Endothelial cell of umbilical vein (primary cell): ENCODE measurements at regions not wholly inside any gene's neighbourhood (a gene's known extent, or its start where the extent isn't known, plus 50 kb on each side); places are given as distances from the start of the nearest gene placed in this dataset.

Source experiments
- BruUV-seq: library from RNA; stranded (reverse); fragments of 400-500 nt; replicated peaks from 2 replicates; lab custom pipeline; 2021; lab: Mats Ljungman, UMichigan
- CTCF ChIA-PET: fragments of 300-600, 350-600 bp; sonication (Branson Sonifier 250); formaldehyde crosslinking; loops from one replicate; lab custom pipeline; 2021; ENCODE audit warnings: antibody characterized with exemption, inconsistent platforms; lab: Charles Lee
- POLR2A ChIA-PET: fragments of 300-600, 350-600 bp; sonication (Branson Sonifier 250); formaldehyde crosslinking; loops from one replicate; lab custom pipeline; 2021; ENCODE audit warnings: antibody characterized with exemption, inconsistent platforms; lab: Charles Lee
- DNase-seq: peaks from one replicate; pipeline ENCODE4 v3.0.0-alpha.2; 2011; ENCODE audit warnings: low read depth, low spot score
- FAIRE-seq: peaks from 2 replicates; lab custom pipeline; 2011; peaks lifted over from hg19 to GRCh38; lab: Jason Lieb, UNC
- H2AFZ ChIP-seq: 2 replicates; pipeline ENCODE4 v1.6.0; 2012; ENCODE audit warnings: low read depth, low read length, control low read depth, inconsistent platforms
- H3K27ac ChIP-seq: 2 replicates; pipeline ENCODE4 v1.5.1; 2011; ENCODE audit warnings: low read depth, mild to moderate bottlenecking, control low read depth, low read length, moderate library complexity; ENCODE audit not compliant: insufficient read depth
- H3K27me3 ChIP-seq, 2 experiments: 2 replicates each; pipeline versions ENCODE4 v1.6.0 to v1.6.1; 2011; ENCODE audit warnings: low read length in 2 of 2, mixed read lengths in 1 of 2; ENCODE audit not compliant: control insufficient read depth in 2 of 2, insufficient read depth in 2 of 2
- H3K36me3 ChIP-seq, 2 experiments: 2 replicates in 1 of 2; 3 replicates in 1 of 2; pipeline ENCODE4 v1.5.1; 2011; ENCODE audit warnings: low read length in 2 of 2, mild to moderate bottlenecking in 1 of 2, moderate library complexity in 1 of 2; ENCODE audit not compliant: control insufficient read depth in 2 of 2, insufficient read depth in 2 of 2; ENCODE audit errors: extremely low read depth in 1 of 2
- H3K4me1 ChIP-seq: 3 replicates; pipeline ENCODE4 v1.5.1; 2011; ENCODE audit warnings: mild to moderate bottlenecking, low read length; ENCODE audit not compliant: control insufficient read depth, insufficient read depth; ENCODE audit errors: extremely low read depth
- H3K4me2 ChIP-seq: 2 replicates; pipeline ENCODE4 v1.6.1; 2011; ENCODE audit warnings: low read length, control low read depth, mixed read lengths; ENCODE audit not compliant: insufficient read depth
- H3K4me3 ChIP-seq, 3 experiments: fragments of 200-600 bp in 1 of 3; sonication (generic), shearing (Covaris generic) in 1 of 3; replicated peaks in 1 of 3; 2 replicates each; pipeline ENCODE4 v1.5.1; 2011 to 2016; ENCODE audit warnings: control low read depth in 3 of 3, low read length in 3 of 3, mild to moderate bottlenecking in 2 of 3, inconsistent platforms in 1 of 3, low read depth in 1 of 3, moderate library complexity in 1 of 3; ENCODE audit not compliant: insufficient read depth in 1 of 3
- H3K79me2 ChIP-seq: 2 replicates; pipeline ENCODE4 v1.6.0; 2012; ENCODE audit warnings: low read length, inconsistent platforms; ENCODE audit not compliant: control insufficient read depth, insufficient read depth
- H3K9ac ChIP-seq: replicated peaks from 2 replicates; pipeline ENCODE3; 2011; ENCODE audit warnings: low read length, control low read depth; ENCODE audit not compliant: insufficient read depth; ENCODE audit errors: extremely low read depth
- H3K9me1 ChIP-seq: replicated peaks from 3 replicates; pipeline ENCODE4 v1.6.0; 2011; ENCODE audit warnings: mild to moderate bottlenecking, low read length; ENCODE audit not compliant: control insufficient read depth, insufficient read depth; ENCODE audit errors: extremely low read depth
- H3K9me3 ChIP-seq: replicated peaks from 2 replicates; pipeline ENCODE4 v1.5.1; 2012; ENCODE audit warnings: low read length, inconsistent platforms; ENCODE audit not compliant: control insufficient read depth, insufficient read depth
- H4K20me1 ChIP-seq: replicated peaks from 2 replicates; pipeline ENCODE3; 2011; ENCODE audit warnings: mild to moderate bottlenecking, low read length; ENCODE audit not compliant: control insufficient read depth, insufficient read depth; ENCODE audit errors: extremely low read depth
- EZH2 ChIP-seq: IDR thresholded peaks from 2 replicates; pipeline ENCODE4 v1.6.1; 2012; ENCODE audit warnings: borderline replicate concordance, low read depth, mild to moderate bottlenecking, moderate library complexity, low read length, inconsistent platforms; ENCODE audit not compliant: severe bottlenecking
- FOS ChIP-seq: IDR thresholded peaks from 2 replicates; pipeline ENCODE4 v1.6.1; 2011; ENCODE audit warnings: mild to moderate bottlenecking, low read length, moderate library complexity, borderline replicate concordance; ENCODE audit not compliant: insufficient read depth
- GATA2 ChIP-seq: IDR thresholded peaks from 2 replicates; pipeline ENCODE4 v1.7.0; 2011; ENCODE audit warnings: low read depth, mild to moderate bottlenecking, moderate library complexity, mixed read lengths, low read length; ENCODE audit not compliant: insufficient read length, insufficient read depth
- JUN ChIP-seq: IDR thresholded peaks from 2 replicates; pipeline ENCODE4 v1.6.1; 2011; ENCODE audit warnings: borderline replicate concordance, low read depth; ENCODE audit not compliant: insufficient read length, insufficient read depth
- MYC ChIP-seq: IDR thresholded peaks from one replicate; pipeline ENCODE4 v1.6.1; 2011; ENCODE audit warnings: mild to moderate bottlenecking, low read depth, low read length
- POLR2A ChIP-seq: IDR thresholded peaks from 2 replicates; pipeline ENCODE4 v1.6.1; 2012; ENCODE audit warnings: low read depth, mild to moderate bottlenecking, control low read depth, low read length
- POLR2AphosphoS5 ChIP-seq: IDR thresholded peaks from 2 replicates; pipeline ENCODE4 v1.6.1; 2012; ENCODE audit warnings: low read depth, mild to moderate bottlenecking, control low read depth, low read length, moderate library complexity; ENCODE audit not compliant: insufficient read depth
- dilution Hi-C: fragments of 300-500 bp; cut with MboI; formaldehyde crosslinking; loops from one replicate; pipeline ENCODE4 v1.15.0; 2019; ENCODE audit warnings: low sequenced_read_pairs; ENCODE audit not compliant: extremely low pct_ligation_motif_present
- intact Hi-C: fragments of 100-400 bp; cut with micrococcal nuclease; formaldehyde crosslinking; loops from one replicate; pipeline ENCODE4 v1.10.0; 2022
- TF ChIP-seq, protein P1 (sequence below), 2 donors: IDR thresholded peaks; 1 replicate in 1 of 2; 2 replicates in 1 of 2; pipeline ENCODE4 v1.5.1; 2011; ENCODE audit warnings: low read length in 2 of 2, mild to moderate bottlenecking in 2 of 2, moderate library complexity in 2 of 2, control low read depth in 1 of 2, inconsistent platforms in 1 of 2, low read depth in 1 of 2; ENCODE audit not compliant: insufficient read depth in 1 of 2; ENCODE audit errors: extremely low read depth in 1 of 2
- TF ChIP-seq, protein P2 (sequence below): IDR thresholded peaks from 2 replicates; pipeline ENCODE4 v1.6.1; 2011; ENCODE audit not compliant: insufficient read depth, insufficient read length

DNA sequence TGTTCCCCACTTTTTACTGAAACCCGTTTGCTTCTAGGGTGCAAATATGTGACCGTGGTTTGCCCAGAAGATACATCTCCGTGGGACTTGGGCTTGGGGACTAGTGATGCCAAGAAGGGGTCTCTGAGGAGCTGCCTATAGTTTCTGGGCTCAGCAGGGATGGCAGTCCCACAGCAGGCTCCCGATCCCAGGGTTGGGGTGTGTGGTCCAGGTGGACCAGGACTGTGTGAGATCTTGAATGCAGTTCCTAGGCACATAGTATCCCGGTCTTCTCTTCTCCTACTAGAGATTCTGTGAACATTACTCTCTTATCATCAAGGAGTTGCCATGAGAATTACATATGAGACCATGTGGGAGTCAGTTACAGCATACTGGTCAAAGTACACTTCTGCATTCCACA is 435.8 kb upstream of the SPRED2 start:
- intact Hi-C loops, result no loop called here
- Histone ChIP-seq H3K4me3 (no peak overlapping the region), H3K9ac (no peak overlapping the region), H2AFZ (no peak overlapping the region), H3K36me3 (no peaks in the 10 kb centered on the region), H3K4me1 (no peaks in the 10 kb centered on the region), H3K27ac (no peak overlapping the region), H3K9me3 (no peaks in the 10 kb centered on the region), H3K27me3 (no peaks in the 10 kb centered on the region), H3K4me2 (no peak overlapping the region), H3K79me2 (no peaks in the 10 kb centered on the region), H3K9me1 (no peaks in the 10 kb centered on the region), H4K20me1 (no peaks in the 10 kb centered on the region)
- ChIA-PET POLR2A (no interaction called here), CTCF (no interaction called here)
- TF ChIP-seq GATA2, result no peak
- TF ChIP-seq MYC, result no peak
- TF ChIP-seq, protein P1, sequence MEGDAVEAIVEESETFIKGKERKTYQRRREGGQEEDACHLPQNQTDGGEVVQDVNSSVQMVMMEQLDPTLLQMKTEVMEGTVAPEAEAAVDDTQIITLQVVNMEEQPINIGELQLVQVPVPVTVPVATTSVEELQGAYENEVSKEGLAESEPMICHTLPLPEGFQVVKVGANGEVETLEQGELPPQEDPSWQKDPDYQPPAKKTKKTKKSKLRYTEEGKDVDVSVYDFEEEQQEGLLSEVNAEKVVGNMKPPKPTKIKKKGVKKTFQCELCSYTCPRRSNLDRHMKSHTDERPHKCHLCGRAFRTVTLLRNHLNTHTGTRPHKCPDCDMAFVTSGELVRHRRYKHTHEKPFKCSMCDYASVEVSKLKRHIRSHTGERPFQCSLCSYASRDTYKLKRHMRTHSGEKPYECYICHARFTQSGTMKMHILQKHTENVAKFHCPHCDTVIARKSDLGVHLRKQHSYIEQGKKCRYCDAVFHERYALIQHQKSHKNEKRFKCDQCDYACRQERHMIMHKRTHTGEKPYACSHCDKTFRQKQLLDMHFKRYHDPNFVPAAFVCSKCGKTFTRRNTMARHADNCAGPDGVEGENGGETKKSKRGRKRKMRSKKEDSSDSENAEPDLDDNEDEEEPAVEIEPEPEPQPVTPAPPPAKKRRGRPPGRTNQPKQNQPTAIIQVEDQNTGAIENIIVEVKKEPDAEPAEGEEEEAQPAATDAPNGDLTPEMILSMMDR (IDR thresholded peaks at IDR 0.05; ENCODE audit: extremely low read depth in 1 of 2, insufficient read depth in 1 of 2, low read depth in 1 of 2, low read length in 2 of 2), result no peak
- TF ChIP-seq POLR2A, result no peak
- TF ChIP-seq EZH2, result no peak
- no peak for TF ChIP-seq POLR2AphosphoS5
- TF ChIP-seq FOS, result no peak
- no peak for TF ChIP-seq JUN
- TF ChIP-seq, protein P2, sequence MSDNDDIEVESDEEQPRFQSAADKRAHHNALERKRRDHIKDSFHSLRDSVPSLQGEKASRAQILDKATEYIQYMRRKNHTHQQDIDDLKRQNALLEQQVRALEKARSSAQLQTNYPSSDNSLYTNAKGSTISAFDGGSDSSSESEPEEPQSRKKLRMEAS, result no peak
- FAIRE-seq (no peak), DNase-seq (no peak)
- dilution Hi-C loops, result no loop called here
- no TSS peak for BruUV-seq
